Activated CD4-positive, alpha-beta T cell treated with anti-CD3 and anti-CD28 coated beads, Interleukin-2, Interleukin-6, amounts not matched to agents 100 ng/mL and 50 ng/mL, durations not matched to agents 16 hours and 8 hours (primary cell): ENCODE measurements at regions not wholly inside any gene's neighbourhood (a gene's known extent, or its start where the extent isn't known, plus 50 kb on each side); places are given as distances from the start of the nearest gene placed in this dataset.

ENCODE experiments used
- DNase-seq: peaks from one replicate; pipeline ENCODE4 v3.0.0-alpha.2; 2020

DNA sequence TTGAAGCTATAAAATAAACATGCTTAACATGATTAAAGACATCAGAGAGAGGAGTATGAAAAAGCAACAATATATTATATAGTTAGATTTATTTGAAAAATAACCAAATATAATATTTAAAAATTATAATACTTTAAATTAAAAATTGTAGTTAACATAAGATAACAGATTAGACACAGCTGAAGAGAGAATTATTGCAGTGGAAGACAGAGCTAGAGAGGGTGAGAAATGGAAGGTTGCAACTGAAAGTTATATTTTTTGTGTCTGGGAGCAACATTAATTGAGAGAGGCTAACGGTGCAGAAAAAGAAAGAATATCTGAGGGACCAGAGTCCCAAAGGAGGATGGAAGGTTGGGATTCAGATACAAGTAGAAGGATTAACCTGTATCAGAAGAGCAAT lies 548.9 kb upstream of the FZD8 start:
- no peak for DNase-seq

DNA sequence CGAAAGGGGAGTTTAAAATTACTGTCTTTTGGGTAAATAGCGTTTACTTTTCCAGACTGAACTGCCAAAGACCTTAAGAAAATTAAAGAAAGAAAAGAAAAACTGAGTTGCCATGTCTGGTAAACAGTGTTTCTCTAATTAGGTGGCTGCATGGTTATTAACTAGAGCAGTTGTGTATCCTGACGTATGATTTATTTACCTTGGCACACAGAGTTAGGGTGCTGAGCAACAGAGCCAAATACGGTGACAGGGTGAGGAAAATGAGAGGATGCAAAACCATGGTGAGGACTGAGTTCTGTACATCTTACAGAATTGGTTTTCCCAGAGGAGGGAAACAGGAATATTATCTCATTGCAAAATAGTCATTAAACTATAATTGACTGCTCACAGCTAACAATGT lies 546.4 kb upstream of the FZD8 start:
- DNase-seq = no peak

DNA sequence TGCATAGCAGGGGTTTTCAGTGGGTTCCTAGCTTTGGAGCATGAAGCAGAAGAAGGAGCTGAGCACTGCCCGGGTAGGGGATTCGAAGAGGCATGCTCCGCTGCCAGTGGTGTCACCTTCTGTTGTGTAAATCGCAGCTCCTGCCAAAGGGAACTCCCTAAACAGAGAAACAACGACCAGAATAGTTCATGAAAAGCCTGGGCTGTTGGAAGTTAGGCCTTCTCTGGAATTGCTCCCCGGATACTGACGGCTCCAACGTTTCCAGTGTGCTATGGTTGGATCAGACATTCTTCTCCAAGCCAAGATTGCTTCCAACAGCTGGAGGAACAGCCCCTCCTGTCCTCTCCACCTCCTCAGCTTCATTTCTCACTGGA lies 546.0 kb upstream of the FZD8 start:
- no peak for DNase-seq

DNA sequence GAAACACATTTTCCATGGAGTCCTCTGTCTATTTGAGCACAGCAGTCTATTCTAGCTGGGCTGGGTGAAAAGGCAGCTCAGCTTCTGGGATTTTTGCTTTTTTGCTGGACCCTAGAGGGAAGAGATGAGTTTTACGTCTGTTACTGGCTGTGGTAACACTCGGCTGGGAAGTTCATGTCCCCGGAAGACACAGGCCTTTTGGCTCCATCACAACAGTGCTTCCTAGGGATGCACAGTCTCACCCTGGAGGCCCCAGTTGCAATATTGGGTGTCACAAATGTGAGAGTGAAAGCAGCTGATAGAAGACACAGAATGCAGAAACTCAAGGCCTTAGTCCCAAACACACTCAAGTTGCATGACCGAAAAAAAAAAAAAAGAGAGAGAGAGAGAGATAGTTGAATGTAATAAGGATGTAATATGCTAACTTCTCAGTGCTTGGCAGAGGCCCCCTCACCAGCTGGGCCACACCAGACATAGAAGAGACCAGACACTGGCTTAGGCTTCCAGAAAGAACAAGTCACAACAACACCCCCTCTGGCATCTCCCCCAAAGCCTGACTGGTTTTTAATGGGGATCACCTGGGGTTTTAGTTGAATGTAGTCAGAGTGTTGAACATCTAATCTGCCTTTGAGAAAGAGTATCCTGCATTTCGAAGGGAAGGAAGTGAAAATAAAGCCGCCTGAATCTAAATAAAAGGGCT lies 545.4 kb upstream of the FZD8 start:
- no peak for DNase-seq

DNA sequence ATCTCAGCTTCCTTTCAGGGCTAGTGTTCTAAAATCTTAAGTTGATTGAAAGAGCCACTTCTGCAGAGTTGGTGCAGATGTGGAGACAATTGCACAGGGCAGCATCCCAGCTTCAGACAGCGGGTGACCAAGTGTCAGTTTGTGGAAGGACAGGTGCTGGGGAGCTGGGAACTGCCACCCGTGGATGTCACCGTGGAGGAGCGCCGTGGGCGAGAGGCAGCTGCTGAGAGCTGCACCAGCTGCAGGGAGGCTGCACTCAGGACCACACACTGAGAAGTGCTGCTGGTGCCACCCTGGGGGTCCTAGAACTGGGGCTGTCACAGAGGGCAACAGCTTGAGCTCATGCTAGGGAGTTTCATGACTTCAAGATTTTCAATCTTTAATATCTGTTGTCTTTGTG lies 543.0 kb upstream of the FZD8 start:
- DNase-seq = no peak

DNA sequence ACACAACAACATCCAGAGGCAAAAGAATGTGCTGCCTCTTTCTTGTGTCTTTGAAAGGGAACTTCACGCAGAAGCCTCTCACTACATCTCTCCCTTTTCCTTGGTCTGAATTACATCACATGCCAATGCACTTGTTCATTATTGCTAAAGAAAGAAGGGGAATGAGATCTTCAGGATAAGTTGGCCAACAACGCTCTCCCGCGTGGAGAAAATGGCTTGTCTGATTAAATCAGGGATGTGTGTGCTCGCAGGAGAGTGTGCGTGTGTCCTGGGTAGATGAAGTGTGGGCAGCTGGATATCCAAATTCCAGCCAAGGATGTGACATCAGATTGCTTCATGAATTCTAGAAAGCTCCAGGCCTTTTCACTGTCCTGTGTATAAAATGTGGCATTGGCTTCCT lies 541.6 kb upstream of the FZD8 start:
- no peak for DNase-seq

DNA sequence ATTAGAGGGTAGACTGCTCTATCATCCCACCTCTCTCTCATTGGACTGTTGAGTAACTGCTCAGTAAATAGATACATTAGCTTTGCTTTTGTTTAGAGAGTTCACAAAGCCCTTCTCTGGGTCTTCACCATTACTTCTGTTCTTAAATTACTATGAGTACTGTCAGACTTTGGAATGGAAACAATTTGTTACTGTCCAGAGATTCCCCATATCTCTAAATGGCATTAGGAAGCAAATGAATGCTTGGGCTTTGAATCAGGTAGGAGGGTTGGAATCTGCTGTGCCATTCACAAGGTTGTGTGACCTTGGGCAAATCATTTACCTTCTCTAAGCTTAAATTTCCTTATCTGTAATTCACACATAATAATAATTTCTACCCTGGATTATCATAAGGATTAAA lies 541.0 kb upstream of the FZD8 start:
- no peak for DNase-seq

DNA sequence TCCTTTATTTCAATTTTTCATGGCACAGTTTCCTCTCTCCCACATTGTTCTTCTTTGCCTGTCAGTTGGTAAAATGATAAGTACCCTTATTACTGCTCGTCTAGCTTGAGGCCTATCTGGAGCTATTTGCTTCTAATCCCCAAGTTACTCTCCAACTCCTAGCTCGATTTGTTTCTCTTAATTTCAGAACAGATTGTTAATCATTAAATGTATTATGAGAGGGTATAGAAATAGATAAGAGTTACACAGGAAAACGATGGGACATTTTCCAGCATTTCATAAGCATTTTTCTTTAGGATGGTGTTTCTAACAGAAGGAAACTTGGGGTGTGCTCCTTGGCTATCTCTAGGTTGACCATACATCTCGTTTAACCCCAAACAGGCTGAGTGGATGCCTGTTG lies 540.5 kb upstream of the FZD8 start:
- DNase-seq = no peak

DNA sequence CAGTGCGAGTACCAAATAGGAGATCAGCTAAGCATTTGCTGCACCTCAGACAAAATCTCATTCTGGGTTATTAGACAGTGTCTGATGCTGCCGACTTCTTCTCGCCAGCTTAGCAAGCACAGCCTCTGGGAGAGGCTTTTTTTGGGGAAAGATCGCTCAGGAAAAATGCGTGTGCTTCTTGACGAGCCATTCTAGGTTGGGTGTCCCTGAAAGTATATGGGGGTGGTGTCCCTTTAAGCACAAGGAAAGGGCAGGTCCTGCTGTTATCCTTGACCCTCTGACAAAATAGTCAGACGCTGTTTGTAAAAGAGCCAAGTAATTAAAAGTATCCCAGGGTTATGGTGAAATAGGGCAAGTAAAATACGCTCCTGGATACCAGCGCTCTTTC lies 540.1 kb upstream of the FZD8 start:
- DNase-seq = no peak

DNA sequence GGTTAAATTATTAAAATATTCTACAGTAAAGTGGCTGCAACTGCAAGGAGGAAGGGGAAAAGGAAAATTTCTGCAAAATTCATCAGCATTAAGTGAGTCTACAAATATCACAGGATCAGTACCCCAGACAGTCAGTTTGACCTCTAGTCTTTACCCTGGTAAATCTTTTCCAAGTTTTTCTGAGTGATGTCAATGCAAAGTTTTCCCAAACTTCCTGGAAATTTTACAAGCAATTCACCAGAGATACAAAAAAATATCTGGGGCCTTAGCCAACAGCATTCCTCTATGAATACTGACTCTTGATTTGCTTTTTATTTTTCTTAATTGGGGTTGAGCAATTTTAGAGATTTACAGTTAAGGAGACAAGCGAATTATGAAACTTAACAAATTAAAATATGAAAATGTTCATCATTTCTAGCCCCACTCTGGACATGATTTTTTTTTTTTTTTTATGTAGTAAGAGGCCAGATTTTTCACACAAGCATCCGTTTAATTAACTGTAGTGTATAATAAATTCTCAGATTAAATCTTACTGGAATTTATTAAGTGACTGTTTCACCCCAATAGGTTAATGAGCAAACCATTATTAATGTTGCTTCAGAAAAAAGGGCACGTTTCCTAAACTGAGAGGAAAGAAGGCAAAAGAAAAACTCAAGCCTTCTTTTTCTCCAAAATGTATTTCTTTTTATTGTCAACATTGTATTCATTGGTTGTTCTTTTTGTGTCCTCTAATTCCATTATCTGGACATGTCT lies 539.5 kb upstream of the FZD8 start:
- DNase-seq = no peak

DNA sequence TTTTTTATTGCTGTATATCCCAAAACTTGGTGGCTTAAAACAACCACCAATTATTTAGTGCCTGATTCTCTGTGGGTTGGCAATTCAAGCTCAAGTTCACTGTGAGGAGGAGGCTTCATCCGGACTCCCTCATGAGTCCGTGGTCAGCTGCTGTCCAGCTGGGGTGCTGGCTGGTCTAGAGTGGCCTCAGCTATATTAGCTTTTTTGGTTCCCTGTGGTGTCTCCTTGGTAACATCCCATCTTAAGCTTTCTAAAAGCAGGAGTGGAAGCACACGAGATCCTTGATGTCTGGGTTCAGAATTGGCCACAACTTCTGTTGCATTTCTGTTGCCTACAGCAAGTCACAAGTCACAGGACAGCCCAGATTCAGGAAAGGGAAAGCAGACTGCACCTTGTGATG lies 536.5 kb upstream of the FZD8 start:
- no peak for DNase-seq

DNA sequence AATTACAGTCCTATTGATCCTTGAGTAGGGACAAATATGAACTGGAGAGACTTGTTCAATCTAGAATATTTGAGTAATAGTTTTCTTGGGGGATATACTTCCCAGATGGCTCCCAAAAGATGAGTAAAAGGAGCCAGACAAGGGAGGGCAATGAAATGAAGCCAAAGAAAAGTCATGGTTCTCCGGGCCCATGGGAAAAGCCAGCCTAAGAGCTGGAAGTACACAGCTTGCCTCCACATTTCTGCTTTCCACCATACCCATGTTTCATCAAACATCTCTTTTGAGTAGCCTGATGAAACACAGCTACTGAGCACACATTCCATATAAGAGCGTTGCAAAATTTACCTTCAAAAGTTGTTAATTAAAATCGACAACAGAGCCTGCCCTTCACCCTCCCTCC lies 535.0 kb upstream of the FZD8 start:
- no peak for DNase-seq

DNA sequence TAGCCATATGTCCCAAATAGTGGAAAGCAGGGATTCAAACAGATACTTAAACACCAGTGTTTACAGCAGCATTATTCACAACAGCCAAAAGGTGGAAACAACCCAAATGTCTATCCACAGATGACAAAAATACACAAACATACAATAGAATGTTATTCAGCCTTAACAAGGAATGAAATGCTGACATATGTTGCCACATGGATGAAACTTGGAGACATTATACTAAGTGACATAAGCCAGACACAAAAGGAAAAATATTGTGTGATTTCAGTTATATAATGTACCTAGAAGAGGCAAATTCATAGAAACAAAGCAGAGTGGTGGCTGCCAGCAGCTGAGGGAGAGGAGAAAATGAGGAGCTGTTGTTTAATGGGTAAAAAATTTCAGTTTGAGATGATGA lies 533.9 kb upstream of the FZD8 start:
- DNase-seq = no peak

DNA sequence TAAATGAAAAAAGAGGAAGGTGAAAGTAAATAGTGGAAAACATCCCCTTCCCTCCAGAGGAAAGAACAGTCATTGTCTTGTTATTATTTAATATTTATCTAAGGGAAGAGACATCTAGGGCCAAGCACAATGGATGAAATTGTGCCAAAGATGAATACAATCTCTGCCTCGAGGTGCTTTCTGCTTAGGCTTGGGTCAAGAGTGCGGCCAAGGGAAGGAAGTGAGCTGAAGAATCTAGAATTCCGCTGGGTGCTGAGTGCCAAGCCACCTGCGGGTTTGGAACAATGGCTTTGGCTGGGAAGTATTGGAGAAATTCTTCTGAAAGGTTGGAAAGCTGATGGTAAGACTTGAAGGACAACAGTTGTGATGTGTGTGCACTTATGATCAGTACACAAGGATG lies 531.3 kb upstream of the FZD8 start:
- DNase-seq = no peak

DNA sequence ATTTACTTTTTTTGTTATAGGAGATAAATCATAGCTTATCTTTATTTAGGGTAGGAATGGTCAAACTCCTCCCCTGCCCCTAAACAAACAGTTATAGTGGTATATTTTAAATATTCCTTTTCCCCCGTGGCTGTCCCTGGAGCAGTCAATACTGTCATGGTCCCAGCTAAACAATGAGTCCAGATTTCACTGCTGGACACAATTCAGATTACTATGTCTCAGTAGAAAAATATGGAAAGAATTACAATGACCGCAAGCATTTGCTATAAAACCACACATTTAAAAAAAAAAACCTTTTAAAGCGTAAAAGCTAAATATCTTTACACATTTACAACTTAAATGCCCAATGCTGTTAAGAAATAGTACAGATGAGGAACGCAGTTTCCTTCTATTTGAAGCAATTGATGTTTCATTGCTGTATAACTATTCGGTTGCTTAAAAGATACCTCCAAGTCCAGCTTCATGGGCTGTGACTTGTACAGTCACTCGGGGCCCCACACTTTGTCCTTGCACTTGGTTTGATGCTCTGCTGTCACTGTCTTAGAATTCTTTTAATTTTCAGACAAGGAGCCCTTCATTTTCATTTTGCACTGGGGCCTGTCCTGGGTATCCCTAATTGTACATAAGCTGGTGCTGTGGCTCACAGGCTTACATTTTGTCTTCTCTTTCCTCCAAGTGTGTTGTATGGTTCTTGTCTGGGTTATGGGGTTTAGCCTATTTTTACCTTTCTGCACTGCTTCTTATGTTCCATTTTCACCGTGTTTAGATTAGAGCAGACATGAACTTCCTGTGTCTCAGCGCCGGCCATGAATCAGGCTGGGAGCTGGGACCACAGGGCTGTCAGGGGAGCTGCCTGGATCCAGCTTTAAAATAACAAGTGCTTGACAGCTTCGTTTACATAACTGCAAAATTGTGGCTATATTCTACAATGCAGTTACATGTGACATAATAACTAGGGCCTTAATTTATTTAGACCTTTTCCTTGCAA lies 530.2 kb upstream of the FZD8 start:
- no peak for DNase-seq

DNA sequence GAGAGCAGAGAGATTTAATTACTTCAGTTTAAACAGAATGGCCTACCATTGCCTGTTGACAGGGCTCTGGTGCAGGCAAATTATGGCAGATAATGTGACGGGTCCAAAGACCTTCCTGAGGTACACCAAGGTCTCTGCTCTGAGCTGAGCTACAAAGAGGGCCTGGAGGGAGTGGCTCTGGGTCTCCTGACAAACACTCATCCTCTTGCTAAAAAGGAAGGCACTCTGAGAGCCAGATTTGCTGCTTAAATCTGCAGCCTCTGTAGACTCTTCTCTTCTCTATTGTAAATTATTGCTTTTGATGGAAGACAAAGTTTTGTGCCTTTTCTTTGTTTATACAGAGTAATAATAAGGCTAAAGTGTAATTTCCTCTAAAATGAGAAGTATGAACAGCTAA lies 529.5 kb upstream of the FZD8 start:
- DNase-seq = no peak

DNA sequence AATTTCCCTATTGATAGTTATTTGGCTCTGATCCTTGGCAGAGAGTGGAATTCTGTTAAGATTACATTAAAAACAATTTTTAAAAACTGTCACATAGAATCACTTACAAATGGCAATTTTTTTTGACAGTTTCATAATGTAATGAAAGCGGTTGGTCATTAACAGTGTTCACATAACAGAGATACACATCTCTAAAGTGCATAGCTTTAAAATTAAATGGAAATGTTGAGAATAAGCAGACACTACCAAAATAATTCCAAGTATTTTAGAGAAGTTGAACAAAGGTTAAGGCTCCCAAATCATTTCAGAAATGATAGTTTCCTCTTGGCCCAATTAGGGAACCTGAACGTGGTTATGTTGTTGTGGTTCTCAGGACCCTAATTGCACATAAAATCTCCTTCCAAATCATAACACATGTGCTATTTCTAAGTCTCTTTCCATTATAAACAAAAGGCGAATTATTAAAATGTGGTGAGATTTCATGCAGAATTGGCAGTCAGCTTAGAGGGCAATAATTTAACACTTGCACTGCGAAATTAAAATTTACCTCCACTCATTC lies 528.9 kb upstream of the FZD8 start:
- no peak for DNase-seq

DNA sequence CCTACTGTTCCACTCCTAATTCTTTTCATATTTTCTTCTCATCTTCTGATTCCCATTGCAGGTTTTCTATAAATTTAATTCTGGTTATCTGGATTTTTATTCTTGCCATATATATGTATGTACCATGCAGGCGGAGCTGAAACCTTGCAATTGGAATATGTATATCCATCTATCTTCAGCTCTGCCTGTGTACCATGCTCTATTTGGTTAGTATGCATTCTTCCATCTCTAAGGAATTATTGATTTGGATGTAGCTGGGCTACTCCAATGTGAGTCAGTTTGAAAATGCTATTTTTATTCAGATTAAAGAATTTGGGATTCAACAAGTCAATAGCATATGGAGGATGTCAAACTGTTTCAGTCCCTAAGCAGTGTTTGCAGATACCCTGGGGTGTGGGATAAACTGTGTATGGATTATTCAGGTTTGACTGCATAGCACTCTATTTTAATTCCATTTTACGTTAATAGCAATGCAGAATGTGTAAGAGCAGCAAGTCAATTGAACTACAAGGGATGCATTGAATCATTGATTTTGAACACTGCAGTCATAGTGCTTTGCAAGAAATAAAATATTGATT lies 528.1 kb upstream of the FZD8 start:
- DNase-seq = no peak

DNA sequence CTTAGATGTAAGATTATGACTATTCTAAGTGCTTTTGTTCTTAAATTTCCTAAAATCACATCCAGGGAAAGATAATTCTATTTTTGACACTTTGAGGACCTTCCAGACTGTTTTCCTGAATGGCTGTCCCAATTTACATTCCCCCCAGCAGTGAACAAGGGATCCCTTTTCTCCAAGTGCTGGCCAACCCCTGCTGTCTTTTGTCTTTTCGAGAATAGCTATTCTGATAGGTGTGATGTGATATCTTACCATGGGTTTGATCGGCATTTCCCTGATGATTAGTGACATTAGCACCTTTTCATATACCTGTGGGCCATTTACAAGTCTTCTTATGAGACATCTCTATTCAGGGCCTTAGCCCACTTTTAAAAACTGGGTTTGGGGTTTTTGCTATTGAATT lies 526.7 kb upstream of the FZD8 start:
- DNase-seq = no peak

DNA sequence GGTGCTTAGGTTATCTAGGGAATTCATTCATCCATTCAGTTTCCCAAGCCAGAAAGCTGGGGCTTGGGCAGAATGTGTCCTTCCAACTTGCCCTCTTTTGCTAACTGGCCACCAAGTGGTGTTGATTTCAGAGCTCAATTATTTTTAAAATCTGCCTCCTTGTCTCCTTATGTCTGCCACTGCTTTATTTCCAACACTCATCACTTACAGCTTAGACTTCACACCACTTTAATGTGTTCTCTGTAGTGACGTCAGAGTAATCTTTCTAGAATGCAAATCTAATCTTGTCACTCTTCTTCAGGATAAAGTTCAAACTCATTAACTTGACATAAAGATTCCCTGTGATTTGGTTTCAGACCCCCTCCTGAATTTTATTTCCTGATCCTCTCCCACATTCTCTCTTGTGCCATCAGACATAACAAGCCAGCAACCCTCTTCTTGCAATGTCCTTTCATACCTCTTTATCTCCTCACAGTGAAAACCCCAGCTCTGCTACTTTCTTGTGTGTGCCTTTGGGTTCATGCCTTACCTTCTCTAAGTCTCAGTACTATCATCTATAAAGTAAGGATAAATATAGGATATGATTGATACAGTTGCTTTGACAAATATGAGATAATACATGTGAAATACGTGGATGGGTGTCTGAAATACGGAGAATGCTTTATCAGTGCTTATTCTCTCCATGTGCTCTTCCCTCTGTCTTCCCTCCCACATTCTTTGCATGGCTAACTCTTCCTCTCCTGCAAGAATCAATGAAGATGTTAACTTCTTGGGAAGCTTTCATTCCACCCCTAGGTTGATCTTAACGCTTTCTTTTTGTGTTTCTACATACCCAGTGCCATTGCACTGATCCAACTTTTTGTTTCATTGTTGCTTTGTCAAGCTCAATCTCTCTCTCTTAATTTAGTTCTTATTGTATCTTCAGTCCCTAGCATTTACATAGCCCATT lies 522.7 kb upstream of the FZD8 start:
- no peak for DNase-seq

DNA sequence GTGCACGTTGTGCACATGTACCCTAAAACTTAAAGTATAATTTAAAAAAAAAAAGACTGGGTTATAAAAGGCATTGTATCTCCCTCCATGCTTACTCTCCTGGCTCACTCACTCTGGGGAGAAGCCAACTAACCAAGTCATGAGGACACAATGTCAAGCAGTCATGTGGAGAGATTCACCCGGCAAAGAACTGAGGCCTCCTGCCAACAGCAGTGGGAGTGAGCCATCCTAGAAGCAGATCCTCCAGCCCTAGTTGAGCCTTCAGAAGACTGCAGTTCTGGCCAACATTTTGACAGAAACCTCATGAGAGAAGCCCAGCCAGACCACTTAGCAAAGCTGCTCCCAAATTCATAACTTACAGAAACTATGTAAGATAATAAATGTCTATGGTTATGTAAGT lies 521.7 kb upstream of the FZD8 start:
- DNase-seq = no peak

DNA sequence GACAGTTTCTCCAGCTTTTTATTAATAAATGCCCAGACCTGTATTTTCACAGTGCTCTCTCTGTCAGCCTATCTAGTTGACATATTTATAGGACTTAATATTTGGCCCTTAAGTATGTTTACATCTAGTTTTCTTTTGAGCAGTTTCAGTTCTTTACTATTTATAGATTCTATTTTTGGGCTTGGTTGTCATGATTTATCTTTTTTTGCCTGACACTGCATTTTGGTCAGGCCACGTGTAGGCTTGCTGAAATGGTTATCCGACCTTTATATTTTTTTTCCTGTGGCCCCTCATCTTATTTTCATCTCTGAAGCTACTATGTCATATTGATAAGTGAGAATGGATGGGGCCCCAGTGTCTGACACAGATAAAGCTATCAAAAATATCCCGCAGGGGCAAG lies 515.4 kb upstream of the FZD8 start:
- DNase-seq = no peak
